ENCODE measurements at regions not wholly inside any gene's neighbourhood (a gene's known extent, or its start where the extent isn't known, plus 50 kb on each side); places are given as distances from the start of the nearest gene placed in this dataset.
A peak's percentile ranks its signal among the peaks of the same experiment; 100 is the strongest.

GRCh38 chr10:118106426-118106825 is 59.7 kb upstream of the RAB11FIP2 start:
- Histone ChIP-seq H3K79me1 (replicated peaks; ENCODE audit: low read length, poor library complexity, severe bottlenecking) (no peaks in the 10 kb centered on the region), H3K27ac (ENCODE audit: low read length, poor library complexity, severe bottlenecking) (no peak overlapping the region), H3K27me3 (ENCODE audit: control insufficient read depth in 1 of 2, insufficient read depth in 1 of 2, low read length in 2 of 2) (peaks cover 0 to 3% of the 10 kb centered on the region in 2 experiments), H3K36me3 (ENCODE audit: control insufficient read depth in 1 of 2, insufficient read depth in 2 of 2, low read depth in 1 of 2, low read length in 2 of 2) (no peaks in the 10 kb centered on the region), H2BK15ac (ENCODE audit: low read depth, poor library complexity, severe bottlenecking) (no peak overlapping the region), H4K91ac (ENCODE audit: low read length) (no peak overlapping the region), H3K4ac (ENCODE audit: low read depth in 1 of 2, low read length in 2 of 2) (no peak overlapping the region), H2BK120ac (ENCODE audit: low read depth, low read length) (no peak overlapping the region), H3K23ac (ENCODE audit: low read length in 2 of 2) (no peak overlapping the region), H3K4me3 (ENCODE audit: insufficient read depth in 1 of 2, low read depth in 1 of 2, low read length in 2 of 2) (no peak overlapping the region), H3K4me2 (ENCODE audit: low read length, poor library complexity, severe bottlenecking) (no peak overlapping the region), H2BK5ac (ENCODE audit: low read depth, low read length, poor library complexity, severe bottlenecking) (no peak overlapping the region), H2BK12ac (ENCODE audit: low read length in 2 of 2) (no peak overlapping the region), H3K14ac (ENCODE audit: low read length in 2 of 2) (no peak overlapping the region), H2AFZ (ENCODE audit: low read depth, low read length) (no peak overlapping the region), H3K9me3 (ENCODE audit: control insufficient read depth, low read length) (no peaks in the 10 kb centered on the region), H3K18ac (ENCODE audit: low read depth in 1 of 2, low read length in 2 of 2) (no peak overlapping the region), H2AK5ac (ENCODE audit: low read length, severe bottlenecking) (no peak overlapping the region), H4K8ac (ENCODE audit: low read length) (no peak overlapping the region), H3K9ac (ENCODE audit: low read length) (no peak overlapping the region), H3K4me1 (ENCODE audit: control insufficient read depth, insufficient read depth, low read depth, low read length) (no peaks in the 10 kb centered on the region)
- WGBS = 31% methylated on average over 3 of the region's 3 CpGs
- DNase-seq = peak; percentile 11

- Histone ChIP-seq H3K27me3 (ENCODE audit: control insufficient read depth in 1 of 2, insufficient read depth in 1 of 2, low read length in 2 of 2) (peaks cover 0 to 3% of the 10 kb centered on the region in 2 experiments), H3K14ac (ENCODE audit: low read length in 2 of 2) (no peak overlapping the region), H2BK5ac (ENCODE audit: low read depth, low read length, poor library complexity, severe bottlenecking) (no peak overlapping the region), H2AFZ (ENCODE audit: low read depth, low read length) (no peak overlapping the region), H2BK12ac (ENCODE audit: low read length in 2 of 2) (no peak overlapping the region), H4K91ac (ENCODE audit: low read length) (no peak overlapping the region), H3K4me2 (ENCODE audit: low read length, poor library complexity, severe bottlenecking) (no peak overlapping the region), H3K9ac (ENCODE audit: low read length) (peak overlapping the region; percentile 36), H3K23ac (ENCODE audit: low read length in 2 of 2) (no peak overlapping the region), H3K79me1 (replicated peaks; ENCODE audit: low read length, poor library complexity, severe bottlenecking) (no peaks in the 10 kb centered on the region), H3K18ac (ENCODE audit: low read depth in 1 of 2, low read length in 2 of 2) (no peak overlapping the region), H3K9me3 (ENCODE audit: control insufficient read depth, low read length) (no peaks in the 10 kb centered on the region), H3K4me3 (ENCODE audit: insufficient read depth in 1 of 2, low read depth in 1 of 2, low read length in 2 of 2) (no peak overlapping the region), H3K4me1 (ENCODE audit: control insufficient read depth, insufficient read depth, low read depth, low read length) (no peaks in the 10 kb centered on the region), H3K36me3 (ENCODE audit: control insufficient read depth in 1 of 2, insufficient read depth in 2 of 2, low read depth in 1 of 2, low read length in 2 of 2) (no peaks in the 10 kb centered on the region), H4K8ac (ENCODE audit: low read length) (no peak overlapping the region), H2BK15ac (ENCODE audit: low read depth, poor library complexity, severe bottlenecking) (no peak overlapping the region), H3K4ac (ENCODE audit: low read depth in 1 of 2, low read length in 2 of 2) (no peak overlapping the region), H3K27ac (ENCODE audit: low read length, poor library complexity, severe bottlenecking) (no peak overlapping the region), H2BK120ac (ENCODE audit: low read depth, low read length) (no peak overlapping the region), H2AK5ac (ENCODE audit: low read length, severe bottlenecking) (no peak overlapping the region)
- no peak for DNase-seq
- WGBS = no CpG with 5 or more reads among the region's 1 CpG
These were observed 55.4 kb upstream of the RAB11FIP2 start for GRCh38 chr10:118102121-118102520.

GRCh38 chr10:118101501-118101900 is 54.8 kb upstream of the RAB11FIP2 start:
- no peak overlapping the region for H3K27ac ChIP-seq (ENCODE audit: low read length, poor library complexity, severe bottlenecking)
- WGBS = 80% methylated on average over 1 of the region's 3 CpGs
- H4K91ac ChIP-seq (ENCODE audit: low read length) = no peak overlapping the region
- DNase-seq = no peak
- no peak overlapping the region for H3K4ac ChIP-seq (ENCODE audit: low read depth in 1 of 2, low read length in 2 of 2)
- no peak overlapping the region for H3K4me2 ChIP-seq (ENCODE audit: low read length, poor library complexity, severe bottlenecking)
- no peak overlapping the region for H3K23ac ChIP-seq (ENCODE audit: low read length in 2 of 2)
- no peak overlapping the region for H2BK120ac ChIP-seq (ENCODE audit: low read depth, low read length)
- H3K36me3 ChIP-seq (ENCODE audit: control insufficient read depth in 1 of 2, insufficient read depth in 2 of 2, low read depth in 1 of 2, low read length in 2 of 2) = no peaks in the 10 kb centered on the region
- H3K18ac ChIP-seq (ENCODE audit: low read depth in 1 of 2, low read length in 2 of 2) = no peak overlapping the region
- peaks cover 0 to 3% of the 10 kb centered on the region in 2 experiments for H3K27me3 ChIP-seq (ENCODE audit: control insufficient read depth in 1 of 2, insufficient read depth in 1 of 2, low read length in 2 of 2)
- H3K9ac ChIP-seq (ENCODE audit: low read length) = peak overlapping the region; percentile 36
- no peaks in the 10 kb centered on the region for H3K4me1 ChIP-seq (ENCODE audit: control insufficient read depth, insufficient read depth, low read depth, low read length)
- no peaks in the 10 kb centered on the region for H3K79me1 ChIP-seq (replicated peaks; ENCODE audit: low read length, poor library complexity, severe bottlenecking)
- no peak overlapping the region for H3K14ac ChIP-seq (ENCODE audit: low read length in 2 of 2)
- no peak overlapping the region for H2BK12ac ChIP-seq (ENCODE audit: low read length in 2 of 2)
- no peak overlapping the region for H2BK15ac ChIP-seq (ENCODE audit: low read depth, poor library complexity, severe bottlenecking)
- H2AFZ ChIP-seq (ENCODE audit: low read depth, low read length) = no peak overlapping the region
- no peak overlapping the region for H2BK5ac ChIP-seq (ENCODE audit: low read depth, low read length, poor library complexity, severe bottlenecking)
- H3K9me3 ChIP-seq (ENCODE audit: control insufficient read depth, low read length) = no peaks in the 10 kb centered on the region
- no peak overlapping the region for H2AK5ac ChIP-seq (ENCODE audit: low read length, severe bottlenecking)
- no peak overlapping the region for H3K4me3 ChIP-seq (ENCODE audit: insufficient read depth in 1 of 2, low read depth in 1 of 2, low read length in 2 of 2)
- no peak overlapping the region for H4K8ac ChIP-seq (ENCODE audit: low read length)
